HG03159 (cell line): ENCODE measurements at regions not wholly inside any gene's neighbourhood (a gene's known extent, or its start where the extent isn't known, plus 50 kb on each side); places are given as distances from the start of the nearest gene placed in this dataset.
"Not testable (repeated sequence)": the region's sequence is repeated elsewhere in the genome, so short reads cannot be mapped to it uniquely, and the experiment has no call there.

Experiments
- ATAC-seq: cut with Tn5 transposase; IDR thresholded peaks from one replicate; pipeline ENCODE4 v1.9.1; 2021; ENCODE audit warnings: mild to moderate bottlenecking, moderate library complexity; ENCODE audit not compliant: unreplicated experiment

- ATAC-seq, result no peak
Measured at GRCh38 chr6:14880677-14881076, 365.2 kb upstream of the JARID2 start.

GRCh38 chr6:14881398-14881797 lies 364.5 kb upstream of the JARID2 start:
- ATAC-seq, result no peak

- no peak for ATAC-seq
Measured at GRCh38 chr6:14882394-14883026, 363.4 kb upstream of the JARID2 start.

- no peak for ATAC-seq
Measured at GRCh38 chr6:14883921-14884320, 361.9 kb upstream of the JARID2 start.

- ATAC-seq, result no peak
Measured at GRCh38 chr6:14885498-14885897, 360.4 kb upstream of the JARID2 start.

- no peak for ATAC-seq
Measured at GRCh38 chr6:14887181-14887580, 358.7 kb upstream of the JARID2 start.

- ATAC-seq, result no peak
Measured at GRCh38 chr6:14887986-14888574, 357.8 kb upstream of the JARID2 start.

GRCh38 chr6:14888575-14889000 lies 357.3 kb upstream of the JARID2 start:
- ATAC-seq, result no peak

GRCh38 chr6:14889188-14889587 lies 356.7 kb upstream of the JARID2 start:
- ATAC-seq, result no peak

GRCh38 chr6:14889611-14890593 lies 356.0 kb upstream of the JARID2 start:
- ATAC-seq, result no peak

GRCh38 chr6:14891820-14892375 lies 354.0 kb upstream of the JARID2 start:
- not testable (repeated sequence) for ATAC-seq

- no peak for ATAC-seq
Measured at GRCh38 chr6:14894105-14894504, 351.8 kb upstream of the JARID2 start.

GRCh38 chr6:14896475-14896874 lies 349.4 kb upstream of the JARID2 start:
- ATAC-seq, result no peak

GRCh38 chr6:14897831-14898230 lies 348.0 kb upstream of the JARID2 start:
- ATAC-seq, result no peak

GRCh38 chr6:14899441-14899840 lies 346.4 kb upstream of the JARID2 start:
- ATAC-seq, result not testable (repeated sequence)

- no peak for ATAC-seq
Measured at GRCh38 chr6:14900919-14901318, 344.9 kb upstream of the JARID2 start.

GRCh38 chr6:14903176-14904038 lies 342.5 kb upstream of the JARID2 start:
- no peak for ATAC-seq

GRCh38 chr6:14905201-14905600 lies 340.7 kb upstream of the JARID2 start:
- no peak for ATAC-seq

- ATAC-seq, result no peak
Measured at GRCh38 chr6:14906621-14907020, 339.2 kb upstream of the JARID2 start.
